ENCODE measurements at regions not wholly inside any gene's neighbourhood (a gene's known extent, or its start where the extent isn't known, plus 50 kb on each side); places are given as distances from the start of the nearest gene placed in this dataset.

DNA sequence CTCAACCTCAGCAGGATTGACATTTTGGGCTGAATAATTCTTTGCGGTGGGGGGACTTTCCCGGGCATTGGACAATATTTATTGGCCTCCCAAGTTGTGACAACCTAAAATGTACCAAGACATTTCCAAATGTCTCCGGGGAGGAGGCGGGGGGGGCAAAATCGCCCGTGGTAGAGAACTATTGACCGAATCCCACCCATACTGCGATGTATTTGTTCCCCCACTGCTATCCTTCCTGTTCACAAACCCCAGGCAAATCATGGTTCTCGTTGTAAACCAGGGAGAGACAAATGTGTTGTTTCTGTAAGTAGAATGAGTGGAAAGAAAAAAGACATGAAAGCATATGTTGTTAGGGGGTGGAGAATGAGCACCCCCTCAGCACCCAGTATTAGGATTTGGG lies 141.9 kb downstream of the PSAT1 start:
- TF ChIP-seq POLR2A (IDR thresholded peaks at IDR 0.05), result no peak
- TF ChIP-seq, protein P1, sequence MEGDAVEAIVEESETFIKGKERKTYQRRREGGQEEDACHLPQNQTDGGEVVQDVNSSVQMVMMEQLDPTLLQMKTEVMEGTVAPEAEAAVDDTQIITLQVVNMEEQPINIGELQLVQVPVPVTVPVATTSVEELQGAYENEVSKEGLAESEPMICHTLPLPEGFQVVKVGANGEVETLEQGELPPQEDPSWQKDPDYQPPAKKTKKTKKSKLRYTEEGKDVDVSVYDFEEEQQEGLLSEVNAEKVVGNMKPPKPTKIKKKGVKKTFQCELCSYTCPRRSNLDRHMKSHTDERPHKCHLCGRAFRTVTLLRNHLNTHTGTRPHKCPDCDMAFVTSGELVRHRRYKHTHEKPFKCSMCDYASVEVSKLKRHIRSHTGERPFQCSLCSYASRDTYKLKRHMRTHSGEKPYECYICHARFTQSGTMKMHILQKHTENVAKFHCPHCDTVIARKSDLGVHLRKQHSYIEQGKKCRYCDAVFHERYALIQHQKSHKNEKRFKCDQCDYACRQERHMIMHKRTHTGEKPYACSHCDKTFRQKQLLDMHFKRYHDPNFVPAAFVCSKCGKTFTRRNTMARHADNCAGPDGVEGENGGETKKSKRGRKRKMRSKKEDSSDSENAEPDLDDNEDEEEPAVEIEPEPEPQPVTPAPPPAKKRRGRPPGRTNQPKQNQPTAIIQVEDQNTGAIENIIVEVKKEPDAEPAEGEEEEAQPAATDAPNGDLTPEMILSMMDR (IDR thresholded peaks at IDR 0.05), result no peak

All from uterus (tissue), 2 donors.